NCI-H2196 treated with DMSO at 0.1 percent for 48 hours (cell line): ENCODE measurements at regions not wholly inside any gene's neighbourhood (a gene's known extent, or its start where the extent isn't known, plus 50 kb on each side); places are given as distances from the start of the nearest gene placed in this dataset.

Source experiments
- DNase-seq: peaks from one replicate; lab custom pipeline; 2025; ENCODE audit not compliant: unreplicated experiment; lab: John Stamatoyannopoulos, UW

DNA sequence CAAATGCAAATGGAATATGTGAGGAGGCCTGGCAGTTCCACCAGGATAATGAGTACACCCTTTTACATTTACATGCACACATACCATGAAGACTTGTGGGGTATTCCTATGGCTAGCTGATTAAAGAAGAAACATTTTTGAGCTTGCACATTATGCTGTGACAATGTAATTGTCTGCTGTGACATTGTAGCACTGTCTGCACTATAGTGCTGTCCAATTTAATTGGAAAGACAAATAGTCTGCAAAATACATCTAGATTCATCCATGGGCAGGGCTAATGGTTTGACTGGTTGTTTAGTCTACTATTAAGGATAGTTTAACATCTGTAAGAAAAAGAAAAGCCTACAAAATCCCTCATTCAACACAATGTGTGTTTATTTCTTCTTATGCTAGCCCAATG, 1005.6 kb upstream of the LRFN5 start:
- no peak for DNase-seq

DNA sequence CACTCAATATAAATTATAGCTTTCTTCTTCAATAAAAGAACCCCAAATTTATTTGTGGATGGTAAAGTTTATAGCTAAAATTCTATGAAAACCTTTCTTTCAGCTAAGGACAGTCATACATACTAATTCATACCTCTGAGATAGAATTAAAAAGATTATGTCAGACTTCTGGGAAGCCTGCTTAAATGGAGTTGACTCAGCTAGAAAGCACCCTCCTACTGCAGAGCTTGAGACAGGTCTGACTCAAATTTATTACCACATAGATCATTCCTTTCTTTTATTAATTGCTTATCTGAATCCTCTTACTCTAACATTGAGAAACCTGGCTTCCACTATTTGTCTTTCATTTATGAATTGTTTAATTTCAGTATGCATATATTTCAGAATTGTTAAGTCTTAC, 1007.0 kb upstream of the LRFN5 start:
- DNase-seq = no peak

DNA sequence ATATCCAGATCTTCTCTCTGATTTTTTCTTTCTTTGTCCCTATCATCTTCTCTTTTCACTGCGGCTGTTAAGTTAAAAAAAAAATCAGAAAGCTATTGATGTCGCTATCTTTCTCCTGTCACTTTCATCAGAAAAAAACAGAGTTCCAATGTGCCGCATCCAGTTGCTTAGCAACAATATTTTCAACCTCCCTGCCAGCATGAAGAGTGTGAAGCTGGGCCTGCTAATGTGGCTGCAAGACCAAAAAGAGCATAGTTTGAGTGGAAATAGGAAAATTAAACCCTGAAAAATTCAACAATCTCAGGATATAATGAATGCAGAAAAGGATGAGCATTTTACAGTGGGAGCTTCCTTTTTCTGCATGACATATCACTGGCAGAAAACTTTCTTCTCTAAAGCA, 1025.4 kb upstream of the LRFN5 start:
- no peak for DNase-seq

DNA sequence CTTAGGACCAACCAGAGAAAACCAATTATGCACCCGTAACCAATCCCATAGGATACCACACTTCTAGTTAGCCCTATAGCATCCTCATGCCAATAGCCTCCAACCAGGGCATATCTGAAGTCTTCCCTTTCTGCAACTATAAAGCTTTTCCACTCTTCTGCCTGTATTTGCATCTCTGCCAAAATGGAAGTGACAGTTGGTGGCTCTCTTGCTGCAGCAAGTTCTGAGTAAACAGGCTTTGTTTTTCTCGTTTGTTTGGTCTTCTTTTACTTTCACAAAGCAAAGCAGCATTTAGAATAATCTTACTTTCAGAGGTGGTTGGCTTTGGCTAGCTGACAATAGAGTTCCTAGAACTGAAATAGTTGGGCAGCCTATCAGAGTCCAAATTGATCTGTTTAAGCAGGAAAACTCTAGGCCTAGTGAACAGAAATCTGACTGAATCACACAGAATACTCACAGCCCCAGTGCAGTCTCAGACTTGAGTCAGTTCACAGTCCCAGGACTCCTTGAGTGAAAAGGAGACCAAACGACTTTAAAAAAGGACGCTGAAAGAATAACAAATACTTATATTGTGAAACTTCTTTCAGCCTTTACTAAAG, 1029.7 kb upstream of the LRFN5 start:
- no peak for DNase-seq

DNA sequence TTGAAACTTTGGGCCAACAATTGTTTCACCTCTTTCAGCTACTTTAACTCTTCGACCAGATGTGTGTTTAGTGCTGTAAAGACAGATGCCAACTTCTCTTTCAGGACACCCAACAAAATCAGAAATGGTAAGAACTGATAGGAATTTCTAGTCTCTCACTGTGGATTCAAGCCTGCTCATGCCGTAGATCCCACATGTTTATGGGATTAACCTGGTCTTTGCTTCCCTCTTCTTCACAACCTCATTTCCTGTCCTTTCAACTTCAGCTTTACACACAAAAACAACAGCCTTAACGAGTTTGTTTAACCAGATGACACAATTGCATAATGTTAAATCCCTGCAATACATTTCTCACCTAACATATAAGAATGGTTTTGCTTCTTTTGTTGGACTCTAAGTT, 1031.9 kb upstream of the LRFN5 start:
- no peak for DNase-seq

DNA sequence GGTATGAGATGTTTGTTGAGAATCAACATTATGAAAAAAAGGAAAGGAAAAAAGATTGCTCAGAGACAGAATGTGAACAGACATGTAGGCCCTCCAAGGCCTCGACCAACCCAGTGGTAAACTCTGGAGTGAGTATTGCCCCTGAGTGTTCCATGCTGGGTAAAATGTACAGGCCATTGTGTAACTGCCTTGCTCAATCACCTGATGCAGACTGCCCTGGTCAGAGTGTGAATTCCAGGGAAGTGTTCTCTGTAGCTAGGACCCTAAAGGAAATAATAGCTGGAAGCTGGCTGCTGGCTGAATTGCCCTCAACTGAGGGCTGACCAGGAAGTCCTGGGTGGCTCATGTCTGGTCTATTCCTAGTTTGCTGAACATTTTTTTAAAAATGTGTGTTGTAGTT, 1081.4 kb upstream of the LRFN5 start:
- DNase-seq = no peak

DNA sequence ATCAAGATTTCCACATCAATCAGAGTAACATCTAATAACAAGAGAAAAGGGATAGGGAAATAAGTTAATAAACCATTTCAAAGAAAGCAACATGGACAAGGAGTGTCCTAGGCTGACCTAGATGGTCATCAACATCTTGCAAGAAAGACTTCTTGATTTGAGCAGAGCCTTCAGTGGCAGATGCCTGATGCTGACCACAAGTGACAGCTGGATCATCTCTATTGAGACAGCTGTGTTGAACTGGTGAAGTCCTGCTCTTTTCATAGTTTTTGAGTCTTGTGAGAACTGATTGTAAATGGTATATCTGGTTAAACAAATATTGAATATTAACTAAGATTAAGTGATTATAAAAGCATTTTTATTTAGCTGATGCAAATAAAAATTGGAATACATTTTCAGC, 1083.6 kb upstream of the LRFN5 start:
- DNase-seq = no peak

DNA sequence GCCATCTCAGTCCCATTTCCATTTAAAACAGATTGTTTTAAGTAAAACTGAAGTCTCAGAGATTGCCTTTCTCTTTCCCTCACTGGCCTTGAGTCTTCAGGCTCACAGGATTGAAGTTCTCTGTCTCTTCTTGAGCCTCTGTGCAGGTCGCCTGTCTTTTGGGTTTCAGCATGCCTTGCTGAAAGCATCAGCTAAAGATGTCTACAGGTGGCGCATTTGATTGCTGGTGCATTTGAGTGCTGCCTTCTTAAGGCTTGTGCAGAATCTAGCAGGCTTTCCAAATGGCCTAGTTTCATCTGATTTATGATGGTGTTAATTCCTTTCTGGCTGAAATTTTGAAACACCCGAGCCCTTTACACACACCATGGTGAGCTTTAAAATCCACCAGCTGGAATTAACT, 1062.2 kb upstream of the FBXO33 start:
- no peak for DNase-seq

DNA sequence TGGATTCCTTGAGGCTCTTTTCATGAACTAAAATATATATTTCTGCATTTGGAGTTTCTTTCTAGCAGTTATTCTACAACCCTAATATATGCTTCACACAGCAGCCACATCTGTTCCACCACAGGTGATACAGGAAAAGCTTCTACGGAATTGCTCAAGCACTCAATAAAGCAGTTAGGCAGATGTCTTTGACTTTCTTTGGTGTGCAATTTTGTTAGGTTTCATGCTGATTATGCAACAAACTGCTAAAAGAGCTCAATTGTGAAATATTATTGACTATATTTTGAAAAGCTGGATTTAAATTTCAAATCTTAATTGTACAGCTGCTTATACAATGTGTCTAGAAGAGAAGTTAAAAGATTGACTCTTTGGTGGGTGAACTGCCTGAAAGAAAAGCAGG, 1055.6 kb upstream of the FBXO33 start:
- no peak for DNase-seq

DNA sequence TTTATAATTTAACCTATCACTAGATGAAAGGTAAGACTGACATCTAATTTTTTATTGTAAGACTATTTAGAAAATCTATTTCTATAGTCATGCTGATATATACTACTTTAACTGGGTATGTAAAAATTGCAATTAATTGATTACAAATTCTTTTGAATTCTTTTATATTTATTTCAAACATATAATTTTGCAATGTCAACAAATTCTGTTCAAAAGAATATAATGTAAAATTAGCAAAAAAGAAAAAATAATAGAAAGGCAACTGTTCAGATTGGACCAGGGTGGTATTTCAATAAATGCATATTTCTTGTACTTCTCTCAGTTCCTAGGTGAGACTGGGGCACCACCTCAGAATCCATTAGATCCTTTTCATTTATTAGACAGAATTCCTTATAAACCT, 1053.5 kb upstream of the FBXO33 start:
- no peak for DNase-seq

DNA sequence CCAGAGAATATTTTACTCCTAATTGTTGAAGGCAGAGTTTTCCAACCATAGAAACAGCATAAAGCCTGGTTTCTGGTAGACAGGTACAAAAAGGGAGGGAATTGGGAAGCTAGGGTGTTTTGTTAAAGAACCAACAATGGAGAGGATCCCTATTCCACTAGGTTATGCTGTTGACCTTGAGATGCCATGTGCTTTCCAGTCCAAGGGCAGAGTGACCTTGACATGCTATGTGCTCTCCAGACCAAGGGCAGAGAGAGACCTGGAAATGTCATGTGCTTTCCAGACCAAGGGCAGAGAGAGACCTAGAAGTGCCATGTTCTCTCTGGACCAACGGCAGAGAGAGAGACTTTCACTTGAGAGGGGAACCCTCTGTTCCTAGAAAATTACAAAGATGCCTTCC, 1043.8 kb upstream of the FBXO33 start:
- no peak for DNase-seq

DNA sequence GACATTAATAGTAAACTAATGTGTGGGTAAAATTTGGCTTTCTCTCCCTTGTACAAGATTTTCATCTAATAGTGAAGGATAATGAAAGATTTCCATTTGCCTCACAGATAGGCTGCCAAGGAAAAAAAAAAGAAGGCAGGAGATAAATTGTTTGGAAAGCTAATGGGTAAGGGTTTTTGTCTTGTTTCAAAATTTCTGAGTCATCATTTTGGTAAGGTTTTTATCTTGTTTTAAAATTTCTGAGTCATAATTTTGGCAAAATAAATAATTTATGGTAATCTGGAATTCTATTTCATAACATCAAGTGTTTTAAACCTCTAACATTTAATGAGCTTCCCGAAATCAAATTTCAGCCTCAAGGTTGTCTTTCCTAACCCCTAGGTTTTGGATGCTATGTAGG, 1035.7 kb upstream of the FBXO33 start:
- no peak for DNase-seq

DNA sequence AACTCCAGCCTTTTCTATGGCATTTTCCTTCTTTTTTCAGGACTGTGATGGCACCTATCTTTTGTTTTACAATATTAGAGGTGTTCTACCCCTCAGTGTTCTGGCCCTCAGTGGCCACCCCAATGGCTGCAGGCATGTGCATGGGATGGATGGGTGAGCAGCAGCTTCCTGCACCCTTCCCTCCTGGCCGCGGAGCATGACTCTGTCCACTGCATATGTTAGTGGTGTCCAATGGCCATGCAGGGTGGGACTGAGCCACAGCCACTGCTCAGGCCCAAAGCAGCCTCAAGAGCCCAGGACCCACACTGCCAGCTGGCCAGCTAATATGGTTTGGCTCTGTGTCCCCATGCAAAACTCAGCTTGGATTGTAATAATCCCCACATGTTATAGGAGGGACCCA, 1032.3 kb upstream of the FBXO33 start:
- no peak for DNase-seq

DNA sequence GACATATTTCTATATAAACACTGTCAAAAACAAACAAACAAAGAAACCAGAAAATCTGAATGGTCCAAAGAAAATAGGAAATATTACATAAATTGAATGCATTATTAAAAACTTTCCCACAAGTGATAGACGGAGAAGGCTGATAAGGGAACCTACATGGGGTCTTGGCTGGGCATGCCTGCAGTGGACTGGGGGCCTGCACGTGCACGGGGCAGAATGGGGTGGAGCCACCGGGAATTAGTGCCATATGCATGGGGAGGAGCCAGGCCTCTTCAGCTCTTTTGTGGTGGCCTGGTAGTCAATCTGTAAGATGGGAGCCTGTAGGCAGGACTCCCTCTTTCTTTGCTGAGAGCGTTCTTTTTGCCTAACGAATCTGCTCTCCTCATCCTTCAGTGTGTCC, 1031.7 kb upstream of the FBXO33 start:
- no peak for DNase-seq

DNA sequence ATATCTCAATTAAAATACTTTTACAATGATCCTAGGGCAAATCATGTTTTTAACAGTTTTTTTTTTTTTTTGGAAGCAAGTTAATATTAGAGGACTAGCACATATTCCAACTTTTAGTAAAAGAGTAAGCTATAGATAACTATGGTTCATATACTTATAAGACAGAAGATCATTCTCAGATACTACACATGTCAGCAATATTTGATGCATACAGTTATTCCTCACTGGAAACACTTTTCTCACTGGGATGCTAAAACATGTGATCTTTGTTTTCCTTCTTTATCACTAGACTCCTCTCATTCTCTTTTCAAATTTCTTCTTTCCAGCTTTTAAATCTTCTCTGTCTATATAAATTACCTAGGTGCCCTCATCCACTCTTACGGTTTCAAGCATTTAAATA, 1020.4 kb upstream of the FBXO33 start:
- DNase-seq = no peak

DNA sequence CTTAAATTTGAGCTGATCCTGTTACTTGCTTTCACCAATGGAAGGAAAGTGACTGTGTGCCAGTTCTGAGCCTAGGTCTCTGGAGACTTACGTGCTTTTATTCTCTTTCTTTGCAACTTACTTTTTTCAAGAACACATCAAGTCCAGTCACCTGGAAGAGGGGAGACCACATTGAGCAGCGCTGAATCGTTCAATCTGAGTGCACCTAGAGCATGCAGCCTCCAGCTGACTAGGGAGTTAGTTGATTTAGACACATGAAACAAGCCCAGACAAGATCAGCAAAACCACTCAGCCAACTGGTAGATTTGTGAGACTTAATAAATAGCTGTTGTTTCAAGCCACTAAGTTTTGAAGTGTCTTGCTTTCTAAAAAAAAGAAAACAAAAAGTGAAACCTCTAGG, 1014.8 kb upstream of the FBXO33 start:
- no peak for DNase-seq

DNA sequence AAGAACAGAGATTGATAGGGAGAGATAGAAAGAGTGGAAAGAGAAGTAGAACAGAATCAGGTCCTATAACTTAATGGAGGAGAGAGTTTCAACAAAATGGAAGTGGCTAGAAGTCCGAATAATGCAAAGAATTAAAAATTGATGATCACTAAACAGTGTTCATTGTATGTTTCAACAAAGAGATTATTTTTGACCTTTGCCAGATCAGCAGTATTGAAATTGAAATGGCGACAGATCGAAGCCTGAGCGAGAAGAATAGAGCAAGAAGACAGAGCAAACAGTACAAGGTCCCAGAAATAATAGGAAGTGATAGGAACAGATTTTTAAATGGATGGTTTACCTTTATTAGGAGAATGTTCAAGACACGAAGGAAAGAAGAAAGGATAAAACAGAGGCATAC, 1012.8 kb upstream of the FBXO33 start:
- DNase-seq = no peak

DNA sequence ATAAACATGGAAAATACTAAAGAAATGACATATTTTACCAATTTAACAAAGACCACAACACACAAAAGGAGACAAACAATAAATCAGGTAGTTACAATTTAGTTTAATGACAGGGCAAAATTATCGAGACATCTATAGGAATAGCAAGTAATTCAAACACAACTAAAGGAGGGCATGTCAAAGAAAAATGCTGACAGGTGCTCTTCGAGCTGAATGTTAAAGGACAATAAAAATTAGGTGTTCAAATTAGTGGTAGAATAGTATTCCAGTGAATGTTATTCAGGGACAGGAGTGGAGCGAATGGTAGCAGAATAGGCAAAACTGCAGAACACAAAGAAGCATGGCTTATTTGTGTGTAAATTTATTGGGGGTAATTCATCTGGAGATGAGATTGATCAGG, 1004.3 kb upstream of the FBXO33 start:
- DNase-seq = no peak

DNA sequence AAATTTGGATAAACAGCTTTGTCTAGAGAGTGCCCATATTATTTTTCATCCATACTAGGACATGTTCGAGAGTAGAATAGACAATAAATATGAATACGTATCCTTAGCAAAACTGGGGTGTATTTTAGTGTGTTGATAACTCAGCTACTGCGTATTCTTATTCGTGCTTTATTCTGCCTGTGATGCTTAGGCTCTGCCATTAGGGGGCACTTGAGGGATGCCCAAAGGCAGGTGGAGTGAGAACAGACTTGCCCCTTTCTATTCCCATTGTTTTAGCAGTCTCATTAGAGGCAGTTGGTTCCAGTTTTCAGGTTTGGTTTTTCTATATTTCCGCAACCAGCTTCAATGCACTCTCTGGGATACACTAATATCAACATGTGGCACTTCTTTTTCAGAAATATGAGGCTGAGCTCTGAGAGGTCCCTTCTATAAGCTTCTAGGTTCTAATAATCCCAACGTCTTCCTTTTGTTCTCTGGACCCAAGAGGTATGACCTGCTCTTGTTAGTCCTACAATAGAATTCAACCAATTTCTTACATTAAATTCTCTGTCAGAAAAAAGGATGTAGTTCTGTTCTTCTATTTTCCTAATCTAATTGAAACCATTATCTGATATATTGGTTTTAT, 985.7 kb upstream of the FBXO33 start:
- DNase-seq = no peak

DNA sequence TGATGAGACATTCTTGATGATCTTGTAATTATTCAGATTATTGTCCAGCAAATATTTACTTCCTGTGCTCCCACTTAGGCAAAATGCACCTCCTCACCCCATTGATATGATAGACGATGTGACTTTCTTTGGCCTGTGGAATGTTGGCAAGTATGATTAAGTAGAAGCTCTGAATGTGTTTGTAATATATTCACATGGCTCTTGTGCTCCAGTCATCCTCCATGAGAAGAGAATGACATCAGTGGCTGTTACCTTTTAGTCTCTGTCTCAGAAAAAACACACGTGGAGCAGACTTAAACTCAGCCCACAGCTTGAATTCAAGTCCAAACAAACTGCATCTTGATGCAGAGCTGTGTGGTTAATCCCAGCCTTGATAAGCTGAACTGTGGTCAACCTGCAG, 984.3 kb upstream of the FBXO33 start:
- no peak for DNase-seq

DNA sequence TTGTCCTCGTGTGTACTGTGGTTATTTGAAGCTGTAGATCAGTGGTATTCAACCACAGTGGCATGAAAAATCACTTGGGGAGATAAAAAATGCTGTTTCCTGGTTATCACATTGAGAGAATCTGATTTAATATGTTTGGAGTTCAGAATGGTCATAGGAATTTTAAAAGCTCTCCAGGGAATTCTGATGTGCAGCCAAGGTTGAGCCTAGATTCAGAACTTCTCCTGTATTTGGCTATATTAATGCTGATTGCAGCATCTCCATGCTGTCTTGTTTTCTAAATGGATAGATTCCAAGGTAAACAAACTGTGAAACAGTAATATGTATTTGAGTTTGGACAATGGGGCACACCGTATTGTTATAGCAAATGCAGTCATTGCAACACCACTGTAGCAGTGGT, 982.2 kb upstream of the FBXO33 start:
- DNase-seq = no peak

DNA sequence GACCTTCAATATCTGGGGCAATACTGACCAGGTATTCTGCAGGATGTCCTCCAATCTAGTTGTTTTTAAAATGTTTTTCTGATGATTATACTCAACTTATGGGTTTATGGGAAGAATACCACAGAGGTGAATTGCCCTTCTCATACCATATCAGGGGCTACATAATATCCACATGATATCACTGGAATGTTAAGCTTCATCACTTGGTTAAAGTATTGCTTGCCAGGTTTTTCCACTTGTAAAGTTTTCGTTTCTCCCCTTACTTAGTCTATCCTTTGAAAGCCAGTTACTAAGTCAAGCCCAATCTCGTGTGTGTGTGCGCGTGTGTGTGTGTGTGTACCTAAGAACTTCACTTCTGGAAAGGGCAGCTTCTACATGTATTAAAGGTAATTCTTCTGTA, 980.9 kb upstream of the FBXO33 start:
- DNase-seq = no peak

DNA sequence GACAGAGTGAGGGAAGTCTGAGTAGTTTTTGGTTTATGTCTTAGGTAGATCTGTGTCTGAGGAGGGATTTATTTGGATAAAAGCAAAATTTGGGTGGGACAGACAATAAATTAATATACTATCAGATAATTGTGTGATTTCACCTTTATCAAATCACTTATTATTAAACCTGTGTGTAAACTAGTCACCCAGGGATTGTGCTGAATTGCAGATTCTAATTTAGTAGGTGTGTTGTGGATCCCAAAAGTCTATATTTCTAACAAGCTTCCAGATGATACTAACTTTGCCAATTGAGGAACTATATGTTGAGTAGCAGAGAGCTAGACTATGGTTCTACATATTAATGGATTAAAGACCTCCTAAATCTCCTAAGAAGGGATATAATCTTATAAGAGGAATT, 978.5 kb upstream of the FBXO33 start:
- DNase-seq = no peak
